ENCODE measurements at regions not wholly inside any gene's neighbourhood (a gene's known extent, or its start where the extent isn't known, plus 50 kb on each side); places are given as distances from the start of the nearest gene placed in this dataset.
"Not testable (repeated sequence)": the region's sequence is repeated elsewhere in the genome, so short reads cannot be mapped to it uniquely, and the experiment has no call there.

DNA sequence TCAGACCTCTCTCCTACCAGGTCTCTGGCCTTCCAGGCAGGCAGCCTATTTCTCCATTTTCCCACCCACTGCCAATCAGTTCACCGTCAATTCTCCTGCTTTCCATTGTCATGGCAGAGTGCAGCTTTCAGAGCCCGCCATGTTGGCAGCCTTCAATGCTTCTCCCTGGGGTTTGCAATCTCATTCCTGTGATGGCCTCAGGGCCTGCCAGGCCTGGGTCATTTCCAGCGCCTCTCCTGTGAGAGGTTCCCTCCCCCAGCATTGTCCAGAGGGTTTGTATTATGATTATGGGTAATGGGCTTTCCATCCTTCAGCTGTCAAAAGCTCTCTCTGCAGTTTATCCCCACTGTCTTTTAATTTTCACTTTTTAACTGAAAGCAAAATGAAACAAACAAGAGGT lies 716.6 kb upstream of the CDH8 start:
- H3K4me3 ChIP-seq = no peak overlapping the region
- H3K9me3 ChIP-seq = no peaks in the 10 kb centered on the region
- no peaks in the 10 kb centered on the region for H3K4me1 ChIP-seq
- H3K27ac ChIP-seq = no peak overlapping the region
- DNase-seq = no peak
- intact Hi-C loops (cut with DNase I; ENCODE audit: low total_unique reads) = no loop called here
- TF ChIP-seq, protein P1, sequence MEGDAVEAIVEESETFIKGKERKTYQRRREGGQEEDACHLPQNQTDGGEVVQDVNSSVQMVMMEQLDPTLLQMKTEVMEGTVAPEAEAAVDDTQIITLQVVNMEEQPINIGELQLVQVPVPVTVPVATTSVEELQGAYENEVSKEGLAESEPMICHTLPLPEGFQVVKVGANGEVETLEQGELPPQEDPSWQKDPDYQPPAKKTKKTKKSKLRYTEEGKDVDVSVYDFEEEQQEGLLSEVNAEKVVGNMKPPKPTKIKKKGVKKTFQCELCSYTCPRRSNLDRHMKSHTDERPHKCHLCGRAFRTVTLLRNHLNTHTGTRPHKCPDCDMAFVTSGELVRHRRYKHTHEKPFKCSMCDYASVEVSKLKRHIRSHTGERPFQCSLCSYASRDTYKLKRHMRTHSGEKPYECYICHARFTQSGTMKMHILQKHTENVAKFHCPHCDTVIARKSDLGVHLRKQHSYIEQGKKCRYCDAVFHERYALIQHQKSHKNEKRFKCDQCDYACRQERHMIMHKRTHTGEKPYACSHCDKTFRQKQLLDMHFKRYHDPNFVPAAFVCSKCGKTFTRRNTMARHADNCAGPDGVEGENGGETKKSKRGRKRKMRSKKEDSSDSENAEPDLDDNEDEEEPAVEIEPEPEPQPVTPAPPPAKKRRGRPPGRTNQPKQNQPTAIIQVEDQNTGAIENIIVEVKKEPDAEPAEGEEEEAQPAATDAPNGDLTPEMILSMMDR (IDR thresholded peaks at IDR 0.05) = no peak
- no peaks in the 10 kb centered on the region for H3K27me3 ChIP-seq
- H3K36me3 ChIP-seq = no peaks in the 10 kb centered on the region

DNA sequence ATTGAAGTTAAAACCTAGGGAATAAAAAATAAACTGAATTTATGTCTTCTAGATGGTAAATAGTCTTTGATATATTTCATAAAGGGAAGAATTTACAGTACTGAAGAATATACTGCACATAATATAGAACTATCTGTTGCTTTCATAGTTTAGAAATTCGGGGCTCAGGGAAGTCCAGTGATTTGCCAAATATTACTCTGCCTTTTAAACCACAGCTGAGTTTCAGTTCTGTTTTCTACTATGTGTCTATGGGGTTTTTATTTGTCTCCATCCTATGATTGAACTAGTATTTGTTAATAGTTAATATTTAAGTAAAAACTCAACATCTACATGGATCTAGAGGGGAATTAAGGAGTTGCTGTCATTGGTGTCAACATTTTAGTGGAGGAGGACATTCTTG lies 715.0 kb upstream of the CDH8 start:
- no peak overlapping the region for H3K4me3 ChIP-seq

DNA sequence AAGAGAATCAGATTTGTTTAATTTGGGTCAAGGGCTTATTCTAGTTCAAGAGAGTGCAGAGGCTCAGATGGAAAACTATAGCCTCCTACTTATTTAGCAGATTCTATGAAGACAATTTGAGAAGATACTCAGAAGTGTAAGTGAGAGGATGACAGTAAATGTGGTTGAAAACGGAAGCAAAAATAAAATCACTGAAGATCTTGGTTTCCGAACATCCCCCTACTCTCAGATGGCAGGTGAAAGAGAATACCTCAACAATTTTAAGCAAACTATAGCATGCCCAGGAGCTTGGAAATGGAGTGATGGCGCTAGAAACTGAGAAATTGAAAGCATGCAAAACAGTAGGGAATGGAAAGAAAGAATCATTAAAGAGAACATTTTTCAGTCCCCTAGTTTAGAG lies 705.5 kb upstream of the CDH8 start:
- intact Hi-C loops (cut with DNase I; ENCODE audit: low total_unique reads) = no loop called here
- H3K27me3 ChIP-seq = no peaks in the 10 kb centered on the region
- no peak for DNase-seq
- H3K9me3 ChIP-seq = no peaks in the 10 kb centered on the region
- H3K4me1 ChIP-seq = no peaks in the 10 kb centered on the region
- no peak overlapping the region for H3K27ac ChIP-seq
- no peak overlapping the region for H3K4me3 ChIP-seq
- TF ChIP-seq, protein P1 (IDR thresholded peaks at IDR 0.05) = no peak
- no peaks in the 10 kb centered on the region for H3K36me3 ChIP-seq

More for the DNA sequence above, 715.0 kb upstream of the CDH8 start:
- no peak for DNase-seq
- no peak overlapping the region for H3K27ac ChIP-seq
- H3K9me3 ChIP-seq = no peaks in the 10 kb centered on the region
- no peaks in the 10 kb centered on the region for H3K36me3 ChIP-seq
- H3K4me1 ChIP-seq = no peaks in the 10 kb centered on the region
- TF ChIP-seq, protein P1 (IDR thresholded peaks at IDR 0.05) = no peak
- H3K27me3 ChIP-seq = no peaks in the 10 kb centered on the region
- intact Hi-C loops (cut with DNase I; ENCODE audit: low total_unique reads) = no loop called here

DNA sequence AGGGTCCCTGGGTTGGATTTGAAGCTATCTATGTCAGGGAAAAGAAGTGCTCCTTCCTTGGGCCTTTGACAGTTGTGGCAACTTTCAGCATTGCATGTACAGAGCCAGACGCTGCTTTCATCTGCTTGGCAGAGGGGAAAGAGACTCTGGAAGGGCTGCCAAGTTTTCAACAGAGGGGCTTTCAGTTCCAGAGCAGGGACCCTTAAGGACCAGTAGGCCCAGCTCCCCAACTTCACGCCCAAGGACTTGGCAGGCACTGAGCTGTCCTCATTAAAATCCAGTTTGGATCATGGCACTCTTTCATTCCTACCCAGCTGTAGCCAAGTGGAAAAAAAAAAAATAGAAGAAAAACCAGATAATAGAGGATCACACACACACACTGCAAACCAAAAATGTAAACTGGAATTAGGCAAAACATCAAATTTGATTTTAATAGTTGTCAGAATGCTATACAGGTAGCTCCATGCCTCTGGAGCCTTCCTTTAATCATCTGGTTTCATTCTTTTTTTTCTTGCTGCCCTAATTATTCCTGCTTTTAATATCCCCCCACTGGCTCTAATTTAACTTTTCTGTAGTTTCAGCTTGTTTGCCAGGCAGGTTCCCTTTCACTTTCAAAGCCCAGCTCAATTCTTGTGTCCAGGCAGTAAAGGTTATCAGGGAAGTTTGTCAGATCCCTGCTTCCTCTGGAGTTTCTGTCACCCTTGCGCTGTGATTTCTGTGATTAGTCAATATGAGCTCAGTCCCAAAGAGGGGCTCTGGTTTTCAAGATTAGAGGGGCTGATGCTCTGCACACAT lies 702.6 kb upstream of the CDH8 start:
- Histone ChIP-seq H3K27me3 (no peaks in the 10 kb centered on the region), H3K4me1 (no peaks in the 10 kb centered on the region), H3K4me3 (no peak overlapping the region), H3K27ac (no peak overlapping the region), H3K36me3 (no peaks in the 10 kb centered on the region), H3K9me3 (no peaks in the 10 kb centered on the region)
- TF ChIP-seq, protein P1 (IDR thresholded peaks at IDR 0.05) = no peak
- no peak for DNase-seq
- intact Hi-C loops (cut with DNase I; ENCODE audit: low total_unique reads) = no loop called here

DNA sequence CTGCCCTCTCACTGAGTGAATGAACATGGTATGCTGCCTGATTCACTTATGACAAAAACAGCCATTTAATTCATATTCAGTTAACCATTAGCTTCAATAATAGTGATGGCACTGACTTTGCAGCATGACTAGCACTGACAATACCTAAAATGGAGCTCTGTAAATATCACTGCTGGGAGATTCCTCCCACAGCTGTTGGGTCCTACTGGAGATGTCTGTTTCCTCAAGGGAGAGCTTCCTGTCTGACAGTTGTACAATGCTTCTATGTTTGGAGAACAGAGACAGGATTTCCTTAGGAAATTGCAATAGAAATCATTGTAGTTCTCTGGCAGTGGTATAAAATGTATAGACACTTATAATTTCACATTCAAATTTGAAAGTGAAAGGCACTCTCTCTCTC lies 695.9 kb upstream of the CDH8 start:
- Histone ChIP-seq H3K27me3 (no peaks in the 10 kb centered on the region), H3K36me3 (no peaks in the 10 kb centered on the region), H3K27ac (no peak overlapping the region), H3K4me3 (no peak overlapping the region), H3K9me3 (no peaks in the 10 kb centered on the region), H3K4me1 (no peaks in the 10 kb centered on the region)
- DNase-seq = no peak
- intact Hi-C loops (cut with DNase I; ENCODE audit: low total_unique reads) = no loop called here
- TF ChIP-seq, protein P1 (IDR thresholded peaks at IDR 0.05) = no peak

DNA sequence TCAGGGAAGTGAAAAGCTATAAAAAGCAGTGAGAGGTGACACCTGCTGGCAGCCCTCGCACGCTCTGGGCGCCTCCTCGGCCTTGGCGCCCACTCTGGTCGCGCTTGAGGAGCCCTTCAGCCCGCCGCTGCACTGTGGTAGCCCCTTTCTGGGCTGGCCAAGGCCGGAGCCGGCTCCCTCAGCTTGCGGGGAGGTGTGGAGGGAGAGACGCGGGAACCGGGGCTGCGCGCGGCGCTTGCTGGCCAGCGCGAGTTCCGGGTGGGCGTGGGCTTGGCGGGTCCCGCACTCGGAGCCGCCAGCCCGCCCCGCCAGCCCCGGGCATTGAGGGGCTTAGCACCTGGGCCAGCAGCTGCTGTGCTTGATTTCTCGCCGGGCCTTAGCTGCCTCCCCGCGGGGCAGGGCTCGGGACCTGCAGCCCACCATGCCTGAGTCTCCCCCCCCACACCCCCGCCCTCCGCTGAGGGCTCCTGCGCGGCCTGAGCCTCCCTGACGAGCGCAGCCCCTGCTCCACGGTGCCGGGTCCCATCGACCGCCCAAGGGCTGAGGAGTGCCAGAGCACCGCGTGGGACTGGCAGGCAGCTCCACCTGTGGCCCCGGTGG lies 688.5 kb upstream of the CDH8 start:
- H3K36me3 ChIP-seq; H3K4me1 ChIP-seq; H3K4me3 ChIP-seq; H3K9me3 ChIP-seq; DNase-seq; intact Hi-C loops (cut with DNase I; ENCODE audit: low total_unique reads); H3K27ac ChIP-seq; H3K27me3 ChIP-seq: not testable (repeated sequence)

Measured in tibial artery (tissue), 4 donors.